ENCODE measurements at regions not wholly inside any gene's neighbourhood (a gene's known extent, or its start where the extent isn't known, plus 50 kb on each side); places are given as distances from the start of the nearest gene placed in this dataset.

- Mint-ChIP-seq H3K9me3 (ENCODE audit: low read depth) (peaks cover 10% of the 10 kb centered on the region), H3K4me1 (ENCODE audit: low read depth) (peaks cover 9% of the 10 kb centered on the region), H3K36me3 (ENCODE audit: low read depth) (peaks cover 2% of the 10 kb centered on the region), H3K27ac (ENCODE audit: unreplicated experiment) (no peak overlapping the region), H3K27me3 (ENCODE audit: low read depth) (no peaks in the 10 kb centered on the region), H3K4me3 (ENCODE audit: unreplicated experiment) (no peak overlapping the region)
- TF ChIP-seq CTCF (IDR thresholded peaks at IDR 0.05), result no peak
- DNase-seq (ENCODE audit: low spot score), result no peak
Measured at GRCh38 chr12:22938323-22938722, 313.4 kb downstream of the ETNK1 start.

DNA sequence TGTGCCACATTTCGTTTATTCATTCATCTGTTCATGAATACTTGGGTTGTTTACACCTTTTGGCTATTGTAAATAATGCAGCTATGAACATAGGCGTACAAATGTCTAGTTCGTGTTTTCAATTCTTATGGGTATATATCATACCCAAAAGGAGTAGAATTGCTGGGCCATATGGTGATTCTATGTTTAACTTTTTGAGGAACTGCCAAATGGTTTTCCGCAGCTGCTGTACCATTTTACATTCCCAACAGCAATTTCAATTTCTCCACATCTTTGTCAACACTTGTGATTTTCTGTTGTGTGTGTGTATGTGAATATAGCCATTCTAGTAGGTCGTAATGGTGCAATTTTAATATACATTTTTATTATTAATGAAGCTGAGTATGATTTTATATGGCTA, 326.2 kb downstream of the ETNK1 start:
- Mint-ChIP-seq H3K27ac (ENCODE audit: unreplicated experiment) (no peak overlapping the region), H3K9me3 (ENCODE audit: low read depth) (no peaks in the 10 kb centered on the region), H3K4me3 (ENCODE audit: unreplicated experiment) (no peak overlapping the region), H3K36me3 (ENCODE audit: low read depth) (no peaks in the 10 kb centered on the region), H3K4me1 (ENCODE audit: low read depth) (no peaks in the 10 kb centered on the region), H3K27me3 (ENCODE audit: low read depth) (no peaks in the 10 kb centered on the region)
- DNase-seq (ENCODE audit: low spot score), result no peak
- no peak for TF ChIP-seq CTCF (IDR thresholded peaks at IDR 0.05)

- Mint-ChIP-seq H3K4me3 (ENCODE audit: unreplicated experiment) (no peak overlapping the region), H3K27me3 (ENCODE audit: low read depth) (no peaks in the 10 kb centered on the region), H3K27ac (ENCODE audit: unreplicated experiment) (no peak overlapping the region), H3K36me3 (ENCODE audit: low read depth) (no peaks in the 10 kb centered on the region), H3K9me3 (ENCODE audit: low read depth) (no peaks in the 10 kb centered on the region), H3K4me1 (ENCODE audit: low read depth) (no peaks in the 10 kb centered on the region)
- TF ChIP-seq CTCF (IDR thresholded peaks at IDR 0.05), result no peak
- DNase-seq (ENCODE audit: low spot score), result no peak
Measured at GRCh38 chr12:22956690-22957089, 331.7 kb downstream of the ETNK1 start.

GRCh38 chr12:22967171-22967570, 342.2 kb downstream of the ETNK1 start:
- DNase-seq (ENCODE audit: low spot score), result no peak
- H3K27ac Mint-ChIP-seq (ENCODE audit: unreplicated experiment), result no peak overlapping the region
- H3K4me3 Mint-ChIP-seq (ENCODE audit: unreplicated experiment), result no peak overlapping the region
- H3K27me3 Mint-ChIP-seq (ENCODE audit: low read depth), result no peaks in the 10 kb centered on the region
- no peaks in the 10 kb centered on the region for H3K36me3 Mint-ChIP-seq (ENCODE audit: low read depth)
- peaks cover 3% of the 10 kb centered on the region for H3K4me1 Mint-ChIP-seq (ENCODE audit: low read depth)
- H3K9me3 Mint-ChIP-seq (ENCODE audit: low read depth), result no peaks in the 10 kb centered on the region
- no peak for TF ChIP-seq CTCF (IDR thresholded peaks at IDR 0.05)

- no peaks in the 10 kb centered on the region for H3K9me3 Mint-ChIP-seq (ENCODE audit: low read depth)
- no peak overlapping the region for H3K27ac Mint-ChIP-seq (ENCODE audit: unreplicated experiment)
- no peak overlapping the region for H3K4me3 Mint-ChIP-seq (ENCODE audit: unreplicated experiment)
- H3K4me1 Mint-ChIP-seq (ENCODE audit: low read depth), result peaks cover 8% of the 10 kb centered on the region
- DNase-seq (ENCODE audit: low spot score), result no peak
- no peaks in the 10 kb centered on the region for H3K36me3 Mint-ChIP-seq (ENCODE audit: low read depth)
- no peaks in the 10 kb centered on the region for H3K27me3 Mint-ChIP-seq (ENCODE audit: low read depth)
- no peak for TF ChIP-seq CTCF (IDR thresholded peaks at IDR 0.05)
Measured at GRCh38 chr12:22969521-22969920, 344.6 kb downstream of the ETNK1 start.

Measured in chondrocyte (in vitro differentiated cells).